Adrenal gland (tissue), 9 donors: ENCODE measurements at regions not wholly inside any gene's neighbourhood (a gene's known extent, or its start where the extent isn't known, plus 50 kb on each side); places are given as distances from the start of the nearest gene placed in this dataset.

Experiments used
- DNase-seq, 7 donors: peaks; one replicate each; pipeline ENCODE4 v3.0.0-alpha.2; 2019 to 2020
- H3K27ac ChIP-seq, 5 donors: fragments of 200-600 bp; sonication (generic) in 4 of 5; 1 replicate in 3 of 5; 2 replicates in 2 of 5; pipeline versions ENCODE4 v1.5.1 to v1.8.0; 2016 to 2020; ENCODE audit warnings: mild to moderate bottlenecking in 1 of 5
- H3K27me3 ChIP-seq: fragments of 200-600 bp; 2 replicates; pipeline ENCODE4 v1.8.0; 2021
- H3K36me3 ChIP-seq, 2 donors: fragments of 200-600 bp; replicated peaks in 1 of 2; 1 replicate in 1 of 2; 2 replicates in 1 of 2; pipeline versions ENCODE4 v1.5.1 to v1.8.0; 2018 to 2022
- H3K4me1 ChIP-seq, 2 donors: fragments of 200-600 bp; replicated peaks in 1 of 2; 1 replicate in 1 of 2; 2 replicates in 1 of 2; pipeline versions ENCODE4 v1.5.1 to v1.8.0; 2018 to 2021
- H3K4me3 ChIP-seq, 4 donors: fragments of 200-600 bp; sonication (generic) in 3 of 4; one replicate each; pipeline ENCODE4 v1.5.1; 2016 to 2018
- H3K9me3 ChIP-seq, 3 donors: fragments of 200-600 bp; sonication (generic) in 1 of 3; replicated peaks in 1 of 3; 1 replicate in 2 of 3; 2 replicates in 1 of 3; pipeline versions ENCODE4 v1.5.1 to v1.8.0; 2016 to 2021
- CTCF ChIP-seq, 6 experiments: fragments of 450-650 bp in 4 of 6; fragments of 200-600 bp in 2 of 6; sonication (generic) in 1 of 6; IDR thresholded peaks; 1 replicate in 5 of 6; 2 replicates in 1 of 6; pipeline versions ENCODE4 v1.5.1 to v1.8.0; 2016 to 2021; ENCODE audit warnings: antibody characterized with exemption in 6 of 6, mild to moderate bottlenecking in 2 of 6, moderate library complexity in 1 of 6
- POLR2A ChIP-seq, 2 donors: fragments of 450-650 bp; IDR thresholded peaks; one replicate each; pipeline ENCODE4 v1.6.1; 2017; ENCODE audit warnings: antibody characterized with exemption in 2 of 2, mild to moderate bottlenecking in 2 of 2, moderate library complexity in 1 of 2
- WGBS, 4 donors: extraction: QIAGEN DNeasy Blood & Tissue Kit in 2 of 4; methylation state at CpG; one replicate each; pipeline versions ENCODE4 v1.1.5 to v1.1.7; 2013 to 2017; 5-methylcytosine and 5-hydroxymethylcytosine counted together
- intact Hi-C, 2 donors: fragments of 100-400 bp; cut with DNase I; formaldehyde crosslinking; loops; one replicate each; pipeline versions ENCODE4 v1.14.1 to v1.15.0; 2022 to 2023
- donor health status: healthy with polysubstance abuse.
- donor health status: Bipolar disorder and iron deficiency.
- donor health status: DM: yes; HTN: yes; CAD: no.
- donor health status: DM: no; HTN: no; CAD: no.
- donor health status: DM: no; HTN: no; CAD: no.

DNA sequence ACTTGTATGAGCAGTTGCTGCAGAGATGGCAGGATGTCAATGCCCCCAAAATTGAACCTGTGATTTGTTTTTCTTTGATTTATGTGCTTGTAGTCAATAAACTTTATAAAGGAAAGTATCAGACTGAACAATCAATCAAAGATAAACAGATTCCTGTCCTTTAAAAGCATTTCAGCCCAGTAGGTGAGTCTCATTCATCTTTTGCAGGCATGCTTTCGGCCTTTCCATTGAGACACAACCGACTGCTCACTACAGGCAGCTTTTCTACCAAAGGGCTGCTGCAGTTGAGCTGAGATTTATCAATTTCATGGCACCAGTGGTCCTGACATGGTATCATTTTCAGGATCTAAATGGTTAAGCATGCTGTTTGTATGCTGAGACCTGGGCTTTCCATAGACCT is 513.6 kb upstream of the PTBP2 start:
- H3K27me3 ChIP-seq, result no peaks in the 10 kb centered on the region
- WGBS, 4 donors, result 73 to 87% (median 82%) methylated on average over 2 of the region's 2 CpGs
- H3K4me1 ChIP-seq, result no peaks in the 10 kb centered on the region
- intact Hi-C loops, result no loop called here
- H3K36me3 ChIP-seq, result no peaks in the 10 kb centered on the region
- no peak overlapping the region for H3K4me3 ChIP-seq
- H3K9me3 ChIP-seq, result no peaks in the 10 kb centered on the region
- no peak for DNase-seq
- TF ChIP-seq POLR2A (IDR thresholded peaks at IDR 0.05) (no peak), CTCF (IDR thresholded peaks at IDR 0.05) (no peak)
- no peak overlapping the region for H3K27ac ChIP-seq

- H3K4me3 ChIP-seq, result no peak overlapping the region
- intact Hi-C loops, result no loop called here
- DNase-seq, result no peak
- H3K27ac ChIP-seq, result no peak overlapping the region
- no peak for TF ChIP-seq POLR2A (IDR thresholded peaks at IDR 0.05)
- no peak for TF ChIP-seq CTCF (IDR thresholded peaks at IDR 0.05)
- no peaks in the 10 kb centered on the region for H3K9me3 ChIP-seq
- no peaks in the 10 kb centered on the region for H3K36me3 ChIP-seq
- H3K4me1 ChIP-seq, result no peaks in the 10 kb centered on the region
- no peaks in the 10 kb centered on the region for H3K27me3 ChIP-seq
- WGBS, 4 donors, result 90 to 93% (median 91%) methylated on average over 4 of the region's 4 CpGs
These were observed 513.2 kb upstream of the PTBP2 start for GRCh38 chr1:96208428-96208827.

DNA sequence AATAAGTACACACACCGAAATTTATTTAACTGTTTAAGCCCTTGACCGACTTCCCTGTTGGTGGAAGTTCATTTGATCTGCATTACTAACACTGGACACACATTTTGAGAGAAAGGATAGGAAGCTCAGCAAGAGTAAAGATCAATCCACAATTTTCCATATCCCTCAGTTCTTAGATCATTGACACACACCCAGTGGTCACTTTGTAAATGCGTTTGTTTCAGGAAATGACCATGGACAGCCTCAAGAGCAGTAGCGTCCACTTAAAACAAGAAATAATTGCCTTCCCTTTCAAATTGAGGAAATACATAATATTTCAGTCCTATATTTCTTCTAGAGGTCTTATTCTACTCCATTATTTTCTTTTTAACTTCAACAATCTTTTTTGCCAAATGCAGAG is 511.5 kb upstream of the PTBP2 start:
- Histone ChIP-seq H3K27me3 (no peaks in the 10 kb centered on the region), H3K36me3 (no peaks in the 10 kb centered on the region), H3K9me3 (no peaks in the 10 kb centered on the region), H3K4me3 (no peak overlapping the region), H3K27ac (no peak overlapping the region), H3K4me1 (no peaks in the 10 kb centered on the region)
- WGBS, 4 donors, result 63 to 81% (median 78%) methylated on average over 4 of the region's 4 CpGs
- intact Hi-C loops, result no loop called here
- no peak for DNase-seq
- no peak for TF ChIP-seq CTCF (IDR thresholded peaks at IDR 0.05)
- TF ChIP-seq POLR2A (IDR thresholded peaks at IDR 0.05), result no peak

DNA sequence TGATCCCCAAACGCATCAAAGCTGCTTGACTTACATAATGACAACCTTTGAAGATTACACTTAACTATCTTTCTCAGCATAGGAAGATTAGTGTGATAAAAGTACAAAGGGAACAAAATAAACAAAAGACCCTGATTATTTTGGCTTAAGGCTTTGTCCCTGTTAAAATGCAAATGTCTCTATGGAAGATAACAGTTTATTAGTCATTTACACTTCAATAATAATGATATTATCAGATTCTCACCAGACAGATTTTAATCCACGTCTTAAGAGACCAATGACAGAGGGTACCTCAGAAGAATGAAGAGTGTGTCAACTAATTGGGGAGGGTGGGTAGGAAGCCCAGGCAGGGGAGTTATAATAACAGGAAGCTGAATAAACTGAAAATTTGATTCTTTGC is 510.4 kb upstream of the PTBP2 start:
- no peaks in the 10 kb centered on the region for H3K4me1 ChIP-seq
- DNase-seq, result no peak
- no peaks in the 10 kb centered on the region for H3K9me3 ChIP-seq
- WGBS, 4 donors, result 63 to 82% (median 78%) methylated on average over 2 of the region's 2 CpGs
- H3K27ac ChIP-seq, result no peak overlapping the region
- intact Hi-C loops, result no loop called here
- no peaks in the 10 kb centered on the region for H3K27me3 ChIP-seq
- no peaks in the 10 kb centered on the region for H3K36me3 ChIP-seq
- H3K4me3 ChIP-seq, result no peak overlapping the region
- TF ChIP-seq POLR2A (IDR thresholded peaks at IDR 0.05), result no peak
- no peak for TF ChIP-seq CTCF (IDR thresholded peaks at IDR 0.05)
